ENCODE measurements at regions not wholly inside any gene's neighbourhood (a gene's known extent, or its start where the extent isn't known, plus 50 kb on each side); places are given as distances from the start of the nearest gene placed in this dataset.
A peak's percentile ranks its signal among the peaks of the same experiment; 100 is the strongest.

GRCh38 chr2:217075268-217076057, 215.6 kb upstream of the TNP1 start:
- H3K9me3 ChIP-seq (ENCODE audit: control insufficient read depth, insufficient read depth, low read length): no peaks in the 10 kb centered on the region
- peak in 1 of 6 donors; percentile 93 for DNase-seq (ENCODE audit: low read depth in 4 of 6, low spot score in 6 of 6)
- H3K4me1 ChIP-seq (ENCODE audit: control insufficient read depth, insufficient read depth, low read length): peaks cover 11% of the 10 kb centered on the region
- no peak overlapping the region for H3K4me3 ChIP-seq (ENCODE audit: low read depth, low read length)
- H3K36me3 ChIP-seq (ENCODE audit: control insufficient read depth, insufficient read depth, low read length): no peaks in the 10 kb centered on the region
- no peaks in the 10 kb centered on the region for H3K27me3 ChIP-seq (ENCODE audit: control insufficient read depth, insufficient read depth, low read length)
- H3K27ac ChIP-seq (ENCODE audit: low read depth, low read length): no peak overlapping the region
- WGBS (ENCODE audit: insufficient coverage): 48% methylated on average over 2 of the region's 12 CpGs

- Histone ChIP-seq H3K4me1 (ENCODE audit: control insufficient read depth, insufficient read depth, low read length) (peaks cover 14% of the 10 kb centered on the region), H3K9me3 (ENCODE audit: control insufficient read depth, insufficient read depth, low read length) (no peaks in the 10 kb centered on the region), H3K36me3 (ENCODE audit: control insufficient read depth, insufficient read depth, low read length) (no peaks in the 10 kb centered on the region), H3K27me3 (ENCODE audit: control insufficient read depth, insufficient read depth, low read length) (no peaks in the 10 kb centered on the region), H3K27ac (ENCODE audit: low read depth, low read length) (no peak overlapping the region), H3K4me3 (ENCODE audit: low read depth, low read length) (no peak overlapping the region)
- WGBS (ENCODE audit: insufficient coverage): 89% methylated on average over 4 of the region's 6 CpGs
- no peak for DNase-seq (ENCODE audit: low read depth in 4 of 6, low spot score in 6 of 6)
These were observed 214.9 kb upstream of the TNP1 start for GRCh38 chr2:217074576-217075255.

- Histone ChIP-seq H3K27ac (ENCODE audit: low read depth, low read length) (no peak overlapping the region), H3K36me3 (ENCODE audit: control insufficient read depth, insufficient read depth, low read length) (no peaks in the 10 kb centered on the region)
- 85% methylated on average over 4 of the region's 8 CpGs for WGBS (ENCODE audit: insufficient coverage)
These were observed 211.6 kb upstream of the TNP1 start for GRCh38 chr2:217071416-217071815.

GRCh38 chr2:217070611-217071010, 210.7 kb upstream of the TNP1 start:
- no peaks in the 10 kb centered on the region for H3K27me3 ChIP-seq (ENCODE audit: control insufficient read depth, insufficient read depth, low read length)
- H3K9me3 ChIP-seq (ENCODE audit: control insufficient read depth, insufficient read depth, low read length): no peaks in the 10 kb centered on the region
- H3K36me3 ChIP-seq (ENCODE audit: control insufficient read depth, insufficient read depth, low read length): no peaks in the 10 kb centered on the region
- H3K4me1 ChIP-seq (ENCODE audit: control insufficient read depth, insufficient read depth, low read length): peaks cover 9% of the 10 kb centered on the region
- WGBS (ENCODE audit: insufficient coverage): no CpG with 5 or more reads among the region's 1 CpG
- H3K27ac ChIP-seq (ENCODE audit: low read depth, low read length): no peak overlapping the region
- no peak overlapping the region for H3K4me3 ChIP-seq (ENCODE audit: low read depth, low read length)
- no peak for DNase-seq (ENCODE audit: low read depth in 4 of 6, low spot score in 6 of 6)

More at GRCh38 chr2:217071416-217071815, 211.6 kb upstream of the TNP1 start:
- H3K4me1 ChIP-seq (ENCODE audit: control insufficient read depth, insufficient read depth, low read length): peaks cover 9% of the 10 kb centered on the region
- no peak overlapping the region for H3K4me3 ChIP-seq (ENCODE audit: low read depth, low read length)
- no peaks in the 10 kb centered on the region for H3K27me3 ChIP-seq (ENCODE audit: control insufficient read depth, insufficient read depth, low read length)
- H3K9me3 ChIP-seq (ENCODE audit: control insufficient read depth, insufficient read depth, low read length): no peaks in the 10 kb centered on the region
- DNase-seq (ENCODE audit: low read depth in 4 of 6, low spot score in 6 of 6): no peak

GRCh38 chr2:217070043-217070430, 210.2 kb upstream of the TNP1 start:
- Histone ChIP-seq H3K27me3 (ENCODE audit: control insufficient read depth, insufficient read depth, low read length) (no peaks in the 10 kb centered on the region), H3K27ac (ENCODE audit: low read depth, low read length) (no peak overlapping the region), H3K9me3 (ENCODE audit: control insufficient read depth, insufficient read depth, low read length) (no peaks in the 10 kb centered on the region), H3K36me3 (ENCODE audit: control insufficient read depth, insufficient read depth, low read length) (no peaks in the 10 kb centered on the region), H3K4me1 (ENCODE audit: control insufficient read depth, insufficient read depth, low read length) (peaks cover 6% of the 10 kb centered on the region), H3K4me3 (ENCODE audit: low read depth, low read length) (no peak overlapping the region)
- WGBS (ENCODE audit: insufficient coverage): 75% methylated on average over 8 of the region's 9 CpGs
- no peak for DNase-seq (ENCODE audit: low read depth in 4 of 6, low spot score in 6 of 6)

GRCh38 chr2:217069263-217070042, 209.6 kb upstream of the TNP1 start:
- no peaks in the 10 kb centered on the region for H3K9me3 ChIP-seq (ENCODE audit: control insufficient read depth, insufficient read depth, low read length)
- no peaks in the 10 kb centered on the region for H3K36me3 ChIP-seq (ENCODE audit: control insufficient read depth, insufficient read depth, low read length)
- H3K27ac ChIP-seq (ENCODE audit: low read depth, low read length): no peak overlapping the region
- DNase-seq (ENCODE audit: low read depth in 4 of 6, low spot score in 6 of 6): no peak
- H3K27me3 ChIP-seq (ENCODE audit: control insufficient read depth, insufficient read depth, low read length): no peaks in the 10 kb centered on the region
- 100% methylated on average over 7 of the region's 7 CpGs for WGBS (ENCODE audit: insufficient coverage)
- no peak overlapping the region for H3K4me3 ChIP-seq (ENCODE audit: low read depth, low read length)
- H3K4me1 ChIP-seq (ENCODE audit: control insufficient read depth, insufficient read depth, low read length): peaks cover 11% of the 10 kb centered on the region

GRCh38 chr2:217068677-217069250, 208.9 kb upstream of the TNP1 start:
- Histone ChIP-seq H3K9me3 (ENCODE audit: control insufficient read depth, insufficient read depth, low read length) (no peaks in the 10 kb centered on the region), H3K27ac (ENCODE audit: low read depth, low read length) (no peak overlapping the region), H3K36me3 (ENCODE audit: control insufficient read depth, insufficient read depth, low read length) (no peaks in the 10 kb centered on the region), H3K27me3 (ENCODE audit: control insufficient read depth, insufficient read depth, low read length) (no peaks in the 10 kb centered on the region), H3K4me3 (ENCODE audit: low read depth, low read length) (no peak overlapping the region), H3K4me1 (ENCODE audit: control insufficient read depth, insufficient read depth, low read length) (peaks cover 15% of the 10 kb centered on the region)
- over 99% methylated on average over 6 of the region's 6 CpGs for WGBS (ENCODE audit: insufficient coverage)
- no peak for DNase-seq (ENCODE audit: low read depth in 4 of 6, low spot score in 6 of 6)

- DNase-seq (ENCODE audit: low read depth in 4 of 6, low spot score in 6 of 6): no peak
- no CpG with 5 or more reads among the region's 6 CpGs for WGBS (ENCODE audit: insufficient coverage)
These were observed 207.9 kb upstream of the TNP1 start for GRCh38 chr2:217067787-217068186.

GRCh38 chr2:217066510-217067270, 206.8 kb upstream of the TNP1 start:
- H3K9me3 ChIP-seq (ENCODE audit: control insufficient read depth, insufficient read depth, low read length): no peaks in the 10 kb centered on the region
- H3K4me1 ChIP-seq (ENCODE audit: control insufficient read depth, insufficient read depth, low read length): peaks cover 27% of the 10 kb centered on the region
- WGBS (ENCODE audit: insufficient coverage): 88% methylated on average over 16 of the region's 21 CpGs
- H3K27me3 ChIP-seq (ENCODE audit: control insufficient read depth, insufficient read depth, low read length): no peaks in the 10 kb centered on the region
- H3K4me3 ChIP-seq (ENCODE audit: low read depth, low read length): no peak overlapping the region
- DNase-seq (ENCODE audit: low read depth in 4 of 6, low spot score in 6 of 6): no peak
- H3K27ac ChIP-seq (ENCODE audit: low read depth, low read length): no peak overlapping the region
- H3K36me3 ChIP-seq (ENCODE audit: control insufficient read depth, insufficient read depth, low read length): no peaks in the 10 kb centered on the region

More at GRCh38 chr2:217067787-217068186, 207.9 kb upstream of the TNP1 start:
- H3K27ac ChIP-seq (ENCODE audit: low read depth, low read length): no peak overlapping the region
- no peaks in the 10 kb centered on the region for H3K27me3 ChIP-seq (ENCODE audit: control insufficient read depth, insufficient read depth, low read length)
- H3K4me1 ChIP-seq (ENCODE audit: control insufficient read depth, insufficient read depth, low read length): peaks cover 21% of the 10 kb centered on the region
- H3K9me3 ChIP-seq (ENCODE audit: control insufficient read depth, insufficient read depth, low read length): no peaks in the 10 kb centered on the region
- no peak overlapping the region for H3K4me3 ChIP-seq (ENCODE audit: low read depth, low read length)
- H3K36me3 ChIP-seq (ENCODE audit: control insufficient read depth, insufficient read depth, low read length): no peaks in the 10 kb centered on the region

Data from spinal cord (tissue), 9 donors.